ENCODE measurements at regions not wholly inside any gene's neighbourhood (a gene's known extent, or its start where the extent isn't known, plus 50 kb on each side); places are given as distances from the start of the nearest gene placed in this dataset.

DNA sequence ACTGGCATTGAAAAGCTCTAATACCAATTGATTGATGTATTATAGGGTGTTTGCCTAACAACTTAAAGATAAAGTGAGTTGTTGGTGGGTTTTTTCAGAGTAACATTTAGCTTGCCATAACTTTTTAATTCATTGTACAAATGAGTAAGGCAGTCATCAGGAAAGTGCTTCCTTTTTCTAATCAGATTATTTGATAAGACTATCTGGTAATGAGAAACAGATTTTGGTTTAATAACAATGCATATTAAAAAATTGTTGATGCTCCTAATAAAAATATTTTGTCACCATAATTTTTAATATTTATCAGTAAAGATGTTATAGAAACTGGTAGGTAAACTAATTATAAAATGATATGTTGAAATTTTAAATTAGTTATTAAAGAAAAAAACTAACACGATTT, 51.3 kb downstream of the BLTP1 start:
- TF ChIP-seq, protein P1, sequence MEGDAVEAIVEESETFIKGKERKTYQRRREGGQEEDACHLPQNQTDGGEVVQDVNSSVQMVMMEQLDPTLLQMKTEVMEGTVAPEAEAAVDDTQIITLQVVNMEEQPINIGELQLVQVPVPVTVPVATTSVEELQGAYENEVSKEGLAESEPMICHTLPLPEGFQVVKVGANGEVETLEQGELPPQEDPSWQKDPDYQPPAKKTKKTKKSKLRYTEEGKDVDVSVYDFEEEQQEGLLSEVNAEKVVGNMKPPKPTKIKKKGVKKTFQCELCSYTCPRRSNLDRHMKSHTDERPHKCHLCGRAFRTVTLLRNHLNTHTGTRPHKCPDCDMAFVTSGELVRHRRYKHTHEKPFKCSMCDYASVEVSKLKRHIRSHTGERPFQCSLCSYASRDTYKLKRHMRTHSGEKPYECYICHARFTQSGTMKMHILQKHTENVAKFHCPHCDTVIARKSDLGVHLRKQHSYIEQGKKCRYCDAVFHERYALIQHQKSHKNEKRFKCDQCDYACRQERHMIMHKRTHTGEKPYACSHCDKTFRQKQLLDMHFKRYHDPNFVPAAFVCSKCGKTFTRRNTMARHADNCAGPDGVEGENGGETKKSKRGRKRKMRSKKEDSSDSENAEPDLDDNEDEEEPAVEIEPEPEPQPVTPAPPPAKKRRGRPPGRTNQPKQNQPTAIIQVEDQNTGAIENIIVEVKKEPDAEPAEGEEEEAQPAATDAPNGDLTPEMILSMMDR (IDR thresholded peaks at IDR 0.05) = no peak

DNA sequence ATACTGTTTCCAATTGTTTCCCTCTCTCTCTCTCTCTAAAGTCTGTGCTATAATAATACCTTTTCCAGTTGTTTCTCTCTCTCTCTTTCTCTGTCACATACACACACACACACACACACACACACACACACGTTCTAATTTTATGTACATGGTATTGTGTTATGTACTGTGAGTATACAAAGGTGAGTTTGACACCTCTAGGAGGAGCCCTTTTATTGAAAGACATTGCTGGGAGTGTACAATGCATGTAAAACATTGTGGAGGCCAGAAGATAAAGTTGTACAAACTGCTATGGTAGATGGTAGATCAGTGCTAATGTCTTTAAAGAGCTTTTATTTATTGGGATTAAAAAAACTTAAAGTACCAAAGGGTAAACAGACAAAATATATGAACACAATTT, 53.6 kb downstream of the BLTP1 start:
- TF ChIP-seq, protein P1 (IDR thresholded peaks at IDR 0.05) = peak; percentile 33; the same call in 1 of the 2 replicates

DNA sequence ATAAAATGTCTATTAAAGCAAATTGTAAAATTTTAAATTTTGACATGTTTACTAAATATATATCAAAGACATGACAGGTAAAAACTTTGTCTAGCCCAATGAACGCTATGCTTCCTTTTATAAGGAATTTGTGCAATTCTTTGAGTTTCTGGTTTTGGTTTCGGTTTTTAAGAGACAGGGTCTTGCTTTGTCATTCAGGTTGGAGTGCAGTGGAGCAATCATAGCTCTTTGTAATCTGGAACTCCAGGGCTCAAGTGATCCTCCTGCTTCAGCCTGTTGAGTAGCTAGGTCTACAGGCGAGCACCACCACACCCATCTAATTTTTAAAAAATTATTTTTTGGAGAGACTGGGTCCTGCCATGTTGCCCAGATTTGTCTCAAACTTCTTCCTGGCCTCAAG, 60.7 kb downstream of the BLTP1 start:
- TF ChIP-seq, protein P1 (IDR thresholded peaks at IDR 0.05) = no peak

DNA sequence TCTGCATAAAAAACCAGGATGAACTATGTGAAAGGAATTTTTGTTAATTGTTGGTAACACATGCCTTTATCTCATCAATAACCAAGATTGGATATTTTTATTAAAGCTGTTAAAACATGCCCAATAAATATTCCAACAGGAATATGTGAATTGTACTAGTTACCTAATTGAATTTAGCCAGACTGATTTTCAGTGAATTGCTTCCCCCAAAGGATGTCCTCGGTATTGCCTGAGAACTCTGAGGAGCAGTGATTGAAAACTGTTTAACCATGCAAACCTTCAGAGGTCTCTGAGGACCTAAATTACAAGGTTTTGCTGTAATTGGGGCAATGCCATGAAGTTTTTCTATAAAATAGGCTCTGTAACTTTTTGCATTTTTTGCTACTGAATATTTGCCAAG, 66.6 kb downstream of the BLTP1 start:
- TF ChIP-seq, protein P1 (IDR thresholded peaks at IDR 0.05) = peak; percentile 18; the same call in 1 of the 2 replicates

DNA sequence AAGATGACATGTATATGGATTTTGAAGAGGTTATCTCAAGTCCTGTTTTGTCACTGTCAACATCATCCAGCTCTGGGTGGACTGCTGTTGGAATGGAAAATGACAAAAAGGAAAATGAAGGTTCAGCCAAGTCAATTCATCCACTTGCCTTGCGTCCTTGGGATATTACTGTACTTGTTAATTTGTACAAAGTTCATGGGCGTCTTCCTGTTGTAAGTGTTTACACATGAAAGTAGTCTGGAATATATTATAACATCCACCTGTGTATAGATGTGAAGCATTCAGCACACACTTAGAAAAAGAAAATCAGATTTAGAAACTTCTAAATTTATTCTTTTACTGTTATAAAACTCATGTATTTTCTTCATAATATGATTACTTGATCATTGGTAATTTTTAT, 67.2 kb downstream of the BLTP1 start:
- TF ChIP-seq, protein P1 (IDR thresholded peaks at IDR 0.05) = no peak

DNA sequence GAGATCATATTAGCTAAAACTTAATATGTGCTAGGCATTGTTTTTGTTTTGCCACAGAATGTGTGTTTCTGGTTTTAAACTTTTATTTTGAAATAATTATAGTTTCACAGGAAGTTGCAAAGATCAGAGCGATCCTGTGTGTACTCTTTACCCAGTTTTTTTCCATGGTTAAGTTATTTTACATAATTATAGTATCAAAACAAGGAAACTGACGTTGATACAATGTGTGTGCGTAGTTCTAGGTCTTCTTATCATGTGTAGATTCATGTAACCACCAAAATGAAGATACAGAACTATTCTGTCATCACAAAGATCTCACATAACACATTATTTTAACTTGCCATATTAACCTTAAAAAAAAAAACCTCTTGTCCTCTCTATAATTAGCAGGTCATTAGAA, 69.2 kb downstream of the BLTP1 start:
- TF ChIP-seq, protein P1 (IDR thresholded peaks at IDR 0.05) = no peak

DNA sequence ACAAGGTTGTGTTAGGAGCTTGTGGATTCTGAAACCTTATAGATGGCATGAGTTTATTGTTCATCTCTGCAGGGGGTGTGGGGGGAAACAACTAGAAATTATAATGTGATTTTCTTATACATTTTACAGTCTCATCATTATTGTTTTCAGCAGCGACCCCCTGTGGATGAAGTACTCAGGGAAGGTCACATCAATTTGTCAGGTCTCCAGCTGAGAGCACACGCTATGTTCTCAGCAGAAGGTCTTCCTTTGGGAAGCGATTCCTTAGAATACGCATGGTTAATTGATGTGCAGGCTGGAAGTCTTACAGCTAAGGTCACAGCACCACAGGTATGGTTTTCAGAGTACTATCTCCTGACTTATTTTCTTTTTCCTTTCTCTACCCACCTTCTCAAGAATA, 72.2 kb downstream of the BLTP1 start:
- TF ChIP-seq, protein P1 (IDR thresholded peaks at IDR 0.05) = peak; percentile 20; the same call in 1 of the 2 replicates

DNA sequence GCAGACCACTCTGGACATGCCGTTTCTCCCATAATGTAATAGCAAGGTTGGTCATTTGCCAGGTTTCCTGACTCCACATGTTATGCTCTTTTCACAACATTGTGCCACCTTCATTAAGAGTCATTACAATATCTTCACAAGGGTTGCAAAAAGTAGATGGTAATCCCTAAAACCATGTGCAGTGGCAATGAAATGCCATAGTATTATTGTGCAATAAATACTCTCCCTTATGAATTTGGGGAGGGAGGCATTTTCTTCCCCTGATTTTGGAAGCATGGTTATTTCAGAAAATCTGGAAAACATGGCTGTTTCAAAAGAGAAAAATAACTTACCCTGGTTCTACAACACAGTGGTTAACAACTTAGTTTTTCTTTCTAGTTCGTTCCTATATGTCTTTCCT, 75.1 kb downstream of the BLTP1 start:
- TF ChIP-seq, protein P1 (IDR thresholded peaks at IDR 0.05) = no peak
